HG03460 (cell line): ENCODE measurements at regions not wholly inside any gene's neighbourhood (a gene's known extent, or its start where the extent isn't known, plus 50 kb on each side); places are given as distances from the start of the nearest gene placed in this dataset.

Source experiments
- ATAC-seq: cut with Tn5 transposase; IDR thresholded peaks from one replicate; pipeline ENCODE4 v1.9.1; 2021; ENCODE audit not compliant: unreplicated experiment

DNA sequence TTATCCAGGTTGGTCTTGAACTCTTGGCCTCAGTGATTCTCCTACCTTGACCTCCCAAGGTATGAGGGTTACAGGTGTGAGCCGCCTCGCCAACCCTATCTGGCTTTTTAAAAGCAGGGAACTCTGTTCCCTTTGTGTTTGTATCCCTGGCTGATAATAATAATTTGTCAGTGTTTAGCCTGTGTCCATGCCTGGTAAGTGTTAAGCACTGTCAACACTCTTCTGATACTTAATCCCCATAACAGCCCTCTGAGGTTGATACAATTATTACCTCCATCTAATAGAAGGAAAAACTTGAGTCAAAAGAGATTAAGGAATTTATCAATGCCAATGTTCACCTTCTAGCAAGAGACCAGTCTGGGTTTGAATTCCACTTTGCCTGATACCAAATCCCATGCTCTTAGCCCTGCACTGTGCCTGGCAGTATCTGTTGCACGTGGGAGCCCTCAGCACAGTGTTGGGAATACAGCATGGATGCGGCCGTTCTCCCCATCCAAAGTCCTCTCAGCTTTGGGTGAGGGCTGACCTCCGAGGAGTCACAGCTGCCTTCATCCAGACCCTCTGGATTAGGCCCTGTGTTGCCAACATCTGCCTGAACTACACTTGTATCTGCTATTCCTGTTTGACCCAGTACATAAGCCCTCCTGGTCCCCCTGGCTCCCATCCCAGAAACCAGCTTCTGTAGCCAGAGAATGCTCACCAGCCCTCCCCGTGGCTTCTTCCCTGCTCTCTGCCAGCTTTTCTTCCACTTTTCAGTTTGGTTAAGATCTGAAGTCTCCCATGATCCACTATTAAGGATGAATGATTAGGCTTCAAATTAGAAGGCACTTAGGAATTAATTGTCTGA is 335.6 kb upstream of the ASIC2 start:
- no peak for ATAC-seq

GRCh38 chr17:33633446-33633845 is 340.4 kb upstream of the ASIC2 start:
- no peak for ATAC-seq

DNA sequence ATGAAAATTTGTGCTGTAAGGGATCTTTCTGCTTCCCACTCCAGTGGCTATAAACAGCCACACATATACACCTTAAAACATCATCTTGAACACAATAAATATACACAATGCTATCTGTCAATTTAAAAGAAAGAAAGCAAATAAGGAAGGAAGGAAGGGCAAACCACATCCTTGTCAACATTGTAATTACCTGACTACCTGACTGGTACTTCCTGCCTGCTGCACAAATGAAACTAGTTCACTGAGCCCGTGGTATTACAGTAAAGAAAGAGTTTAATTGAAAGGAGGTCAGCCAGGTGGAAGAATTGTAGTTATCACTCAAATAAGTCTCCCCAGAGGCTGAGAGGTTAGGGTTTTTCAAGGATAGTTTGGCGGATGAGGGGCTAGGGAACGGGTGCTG is 344.4 kb upstream of the ASIC2 start:
- no peak for ATAC-seq

- no peak for ATAC-seq
Observed at GRCh38 chr17:33639103-33639880, 346.2 kb upstream of the ASIC2 start.

DNA sequence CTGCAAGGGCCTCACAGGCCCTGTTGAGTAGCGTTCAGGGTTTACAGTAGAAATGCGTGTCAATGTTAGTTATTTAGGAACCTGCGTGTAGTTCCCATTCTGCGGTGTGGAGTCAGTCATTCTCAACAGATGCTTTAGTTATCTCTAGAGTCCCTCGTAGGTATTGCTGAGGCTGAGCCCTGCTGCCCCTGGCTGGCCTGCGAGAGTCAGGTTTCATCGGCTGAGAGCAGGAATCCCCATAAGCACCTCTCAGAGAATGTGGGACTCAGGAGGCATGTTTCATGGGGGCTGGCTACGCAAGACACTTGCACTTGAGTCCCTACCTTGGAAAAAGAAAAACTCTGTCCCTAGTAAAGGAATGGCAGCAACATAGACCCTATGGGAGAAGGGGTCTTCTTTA is 347.5 kb upstream of the ASIC2 start:
- no peak for ATAC-seq

DNA sequence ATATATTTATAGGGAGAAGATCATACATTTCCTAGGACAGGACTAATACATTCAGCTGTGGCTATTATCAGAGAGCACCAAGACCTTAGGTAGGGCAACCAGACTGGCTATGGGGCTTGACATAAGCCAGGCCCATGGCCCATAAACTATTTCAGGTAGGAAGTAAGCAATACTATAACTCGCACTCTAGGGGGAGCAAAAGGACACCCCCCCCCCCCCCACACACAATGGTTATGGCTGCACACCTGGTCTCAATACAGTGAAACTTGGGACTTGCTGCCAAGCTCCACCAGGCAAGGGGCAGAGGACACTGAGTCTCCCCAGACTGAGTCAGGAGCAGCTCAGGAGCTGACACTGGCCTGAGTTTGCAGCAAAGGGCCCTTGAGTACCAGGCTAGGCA is 348.9 kb upstream of the ASIC2 start:
- no peak for ATAC-seq

- ATAC-seq: no peak
Observed at GRCh38 chr17:33647956-33648355, 354.9 kb upstream of the ASIC2 start.

GRCh38 chr17:33650304-33650703 is 357.2 kb upstream of the ASIC2 start:
- no peak for ATAC-seq

GRCh38 chr17:33651686-33652085 is 358.6 kb upstream of the ASIC2 start:
- no peak for ATAC-seq

DNA sequence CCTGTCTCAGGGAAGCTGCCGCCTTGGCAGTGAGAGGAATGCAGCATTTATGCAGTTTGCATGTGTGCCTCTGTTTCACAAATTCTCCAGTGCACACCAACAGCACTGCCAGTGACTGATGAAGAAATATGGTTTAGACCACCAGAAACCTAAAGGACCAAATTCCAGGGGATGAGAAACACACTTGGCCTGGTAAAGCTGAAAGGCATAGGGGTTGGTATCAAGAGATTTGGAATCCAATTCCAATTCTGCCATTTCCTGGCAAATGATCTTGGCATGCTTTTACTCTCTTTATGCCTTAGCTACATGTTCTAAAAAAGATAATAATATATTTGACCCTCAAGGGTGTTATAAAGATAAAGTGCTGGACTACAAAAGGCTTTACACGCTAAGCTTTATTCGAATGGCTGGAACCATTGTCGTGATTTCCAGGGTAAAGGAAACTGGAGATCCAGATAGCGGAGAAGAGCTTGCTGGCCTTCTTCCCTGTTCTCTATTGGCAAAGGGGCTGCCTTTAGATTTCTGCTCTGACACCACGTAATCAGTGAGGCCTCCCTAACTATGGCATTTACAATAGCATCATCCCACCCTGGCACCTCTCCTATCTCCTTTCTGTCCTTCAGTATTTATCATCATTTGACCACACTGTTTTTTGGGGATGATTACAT is 359.8 kb upstream of the ASIC2 start:
- ATAC-seq: no peak

DNA sequence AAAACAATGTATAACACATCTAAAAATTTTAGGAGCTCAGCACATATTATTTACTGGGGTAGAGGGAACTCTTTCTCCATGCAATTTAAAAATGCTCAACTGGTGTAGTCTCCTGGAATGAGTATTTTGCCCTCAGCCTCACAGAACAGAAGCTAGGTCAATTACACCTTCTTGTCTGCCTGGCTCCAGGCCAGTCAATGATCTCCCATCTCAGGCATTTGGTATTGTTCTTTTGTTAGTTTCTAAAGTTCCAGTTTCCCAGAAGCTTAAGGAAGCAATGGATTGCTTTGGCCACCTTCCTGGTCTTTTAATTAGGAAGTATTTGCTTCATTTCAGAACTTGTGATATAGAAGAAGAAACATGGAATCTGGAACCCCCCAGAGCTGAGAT is 360.3 kb upstream of the ASIC2 start:
- ATAC-seq: no peak

- no peak for ATAC-seq
Observed at GRCh38 chr17:33657181-33657580, 364.1 kb upstream of the ASIC2 start.

GRCh38 chr17:33661975-33662374 is 368.9 kb upstream of the ASIC2 start:
- no peak for ATAC-seq

DNA sequence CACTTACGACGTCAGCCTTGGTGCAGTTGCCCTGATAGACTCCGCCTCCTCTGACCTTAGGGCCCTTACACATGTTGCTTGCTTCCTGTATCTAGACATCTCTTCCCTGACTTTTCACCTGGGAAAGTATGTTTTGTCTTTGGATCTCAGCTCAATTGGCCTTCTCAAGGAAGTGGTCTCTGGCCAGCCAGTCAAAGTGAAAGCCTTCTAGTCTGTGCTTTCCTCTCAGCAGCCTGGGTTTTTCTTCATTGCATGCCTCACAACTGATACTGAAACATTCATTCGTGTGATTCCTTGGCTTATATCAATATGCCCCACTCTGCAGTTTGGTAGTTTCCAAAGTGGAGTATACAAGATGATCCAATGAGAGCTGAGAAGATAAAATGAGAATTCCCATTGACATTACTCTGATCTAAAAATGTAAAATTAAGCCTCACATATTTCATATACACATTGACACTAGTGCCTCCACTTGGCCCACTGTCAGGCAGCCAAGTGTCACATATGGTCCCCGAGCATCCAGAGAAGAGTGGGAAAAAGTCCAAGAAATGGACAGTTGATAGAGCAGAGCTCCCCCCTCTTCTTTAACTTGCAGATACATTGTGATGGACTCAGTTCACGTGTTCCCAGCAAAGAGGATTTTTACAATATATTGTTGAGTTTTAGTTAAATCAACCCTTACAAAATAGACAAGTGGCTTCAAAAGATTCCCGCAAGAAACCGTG is 371.2 kb upstream of the ASIC2 start:
- ATAC-seq: no peak

DNA sequence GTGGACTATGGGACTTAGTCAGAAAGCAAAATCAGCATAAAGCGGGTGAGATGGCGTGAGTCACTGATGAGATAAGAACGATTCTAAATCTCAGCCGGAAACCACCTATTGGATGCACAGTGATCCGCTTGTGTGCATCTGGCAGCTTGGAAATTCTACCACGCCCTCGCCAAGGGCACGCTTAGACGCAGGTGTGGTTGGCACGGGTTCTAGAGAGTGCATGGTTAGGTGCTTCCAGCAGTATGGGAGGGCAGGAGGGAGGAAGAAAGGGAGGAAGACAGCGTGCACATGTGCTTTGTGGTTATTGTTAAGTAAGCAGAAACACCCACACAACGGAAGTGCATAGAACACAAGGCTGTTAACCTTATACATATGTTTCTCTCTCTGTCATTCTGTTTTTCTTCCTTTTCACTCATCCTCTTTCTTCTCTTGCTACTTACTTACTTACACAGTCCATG is 374.0 kb upstream of the ASIC2 start:
- no peak for ATAC-seq

DNA sequence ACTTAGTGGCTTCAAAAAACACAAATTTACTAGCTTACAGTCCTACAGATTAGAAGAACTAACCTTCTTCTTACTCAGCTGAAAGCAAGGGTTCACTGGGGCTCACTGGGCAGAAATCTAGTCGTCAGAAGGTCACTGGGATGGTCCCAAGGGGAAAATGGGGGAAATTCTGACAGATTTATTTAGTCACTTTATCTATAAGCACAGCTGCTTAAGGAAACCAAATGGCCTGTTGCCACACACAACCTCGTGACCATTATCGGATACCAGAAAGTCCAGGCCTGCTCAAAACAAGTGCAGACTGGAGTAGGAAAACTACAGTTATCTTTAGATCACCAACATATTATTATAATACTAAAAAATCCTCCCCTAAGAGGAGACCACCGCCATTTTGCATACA is 374.6 kb upstream of the ASIC2 start:
- no peak for ATAC-seq

- ATAC-seq: no peak
Observed at GRCh38 chr17:33668516-33668915, 375.4 kb upstream of the ASIC2 start.

DNA sequence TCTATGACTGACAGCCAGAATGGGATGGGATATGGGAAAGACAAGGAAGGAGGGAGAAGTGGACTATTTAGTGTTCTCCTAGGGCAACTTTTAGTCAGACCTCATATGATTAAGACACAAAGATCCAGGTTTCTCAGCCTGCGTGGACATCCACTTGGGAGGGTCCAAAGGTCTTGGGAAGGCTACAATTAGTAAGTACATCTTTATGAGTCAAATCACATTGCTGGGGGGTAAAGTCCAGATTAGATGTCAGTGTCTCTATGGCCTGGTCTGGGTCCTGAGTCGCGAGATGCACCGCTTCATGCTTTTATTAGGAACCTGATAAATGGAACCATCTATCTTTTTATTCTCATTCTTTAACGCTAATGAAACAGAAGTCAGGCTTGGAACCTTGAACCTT is 378.4 kb upstream of the ASIC2 start:
- ATAC-seq: no peak

- ATAC-seq: no peak
Observed at GRCh38 chr17:33674685-33675084, 381.6 kb upstream of the ASIC2 start.

GRCh38 chr17:33676444-33676843 is 383.3 kb upstream of the ASIC2 start:
- no peak for ATAC-seq

GRCh38 chr17:33679595-33679994 is 386.5 kb upstream of the ASIC2 start:
- no peak for ATAC-seq
